ENCODE measurements at regions not wholly inside any gene's neighbourhood (a gene's known extent, or its start where the extent isn't known, plus 50 kb on each side); places are given as distances from the start of the nearest gene placed in this dataset.

DNA sequence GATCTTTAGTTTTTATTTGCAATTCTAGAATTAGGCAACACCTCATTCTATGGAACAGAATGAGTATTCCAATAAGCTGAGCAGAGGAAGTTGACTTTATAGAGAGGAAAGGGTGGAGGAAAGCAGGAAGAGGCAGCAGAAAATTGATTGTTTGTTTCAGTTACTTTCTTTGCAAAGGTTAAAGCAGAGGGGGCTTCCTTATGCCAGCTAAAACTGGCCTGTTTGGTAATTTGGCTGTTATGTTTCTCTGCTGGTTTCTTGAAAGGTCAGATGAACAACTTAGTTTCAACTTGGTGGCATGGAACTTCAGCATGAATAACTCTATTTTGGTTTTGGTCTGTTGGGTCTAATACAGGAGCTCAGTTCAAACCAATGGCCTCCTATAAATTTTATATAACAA, 190.9 kb upstream of the IL12A start:
- H3K27ac Mint-ChIP-seq (ENCODE audit: unreplicated experiment), result peak overlapping the region; percentile 39
- no peak for DNase-seq
- ChIA-PET CTCF (no interaction called here), POLR2A (no interaction called here)
- no TSS peak for BruUV-seq (replicated peaks)
- Histone ChIP-seq H3K9me3 (no peaks in the 10 kb centered on the region), H3K36me3 (ENCODE audit: control insufficient read depth, insufficient read depth, low read length) (no peaks in the 10 kb centered on the region; the same call in 1 of the 2 replicates), H3K27me3 (replicated peaks; ENCODE audit: control insufficient read depth, insufficient read depth, low read length) (no peaks in the 10 kb centered on the region), H3K4me1 (peaks cover 56% of the 10 kb centered on the region), H3K4me3 (ENCODE audit: low read depth, low read length) (no peak overlapping the region)
- no peaks in the 10 kb centered on the region for H3K27me3 Mint-ChIP-seq (ENCODE audit: insufficient read depth, unreplicated experiment)
- no peaks in the 10 kb centered on the region for H3K9me3 Mint-ChIP-seq (ENCODE audit: unreplicated experiment)
- TF ChIP-seq, protein P1, sequence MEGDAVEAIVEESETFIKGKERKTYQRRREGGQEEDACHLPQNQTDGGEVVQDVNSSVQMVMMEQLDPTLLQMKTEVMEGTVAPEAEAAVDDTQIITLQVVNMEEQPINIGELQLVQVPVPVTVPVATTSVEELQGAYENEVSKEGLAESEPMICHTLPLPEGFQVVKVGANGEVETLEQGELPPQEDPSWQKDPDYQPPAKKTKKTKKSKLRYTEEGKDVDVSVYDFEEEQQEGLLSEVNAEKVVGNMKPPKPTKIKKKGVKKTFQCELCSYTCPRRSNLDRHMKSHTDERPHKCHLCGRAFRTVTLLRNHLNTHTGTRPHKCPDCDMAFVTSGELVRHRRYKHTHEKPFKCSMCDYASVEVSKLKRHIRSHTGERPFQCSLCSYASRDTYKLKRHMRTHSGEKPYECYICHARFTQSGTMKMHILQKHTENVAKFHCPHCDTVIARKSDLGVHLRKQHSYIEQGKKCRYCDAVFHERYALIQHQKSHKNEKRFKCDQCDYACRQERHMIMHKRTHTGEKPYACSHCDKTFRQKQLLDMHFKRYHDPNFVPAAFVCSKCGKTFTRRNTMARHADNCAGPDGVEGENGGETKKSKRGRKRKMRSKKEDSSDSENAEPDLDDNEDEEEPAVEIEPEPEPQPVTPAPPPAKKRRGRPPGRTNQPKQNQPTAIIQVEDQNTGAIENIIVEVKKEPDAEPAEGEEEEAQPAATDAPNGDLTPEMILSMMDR (IDR thresholded peaks at IDR 0.05; ENCODE audit: insufficient read depth in 1 of 2, low read depth in 1 of 2, low read length in 1 of 2, severe bottlenecking in 1 of 2, unreplicated experiment in 1 of 2), result no peak
- no peak overlapping the region for H3K4me3 Mint-ChIP-seq (ENCODE audit: unreplicated experiment)
- H3K36me3 Mint-ChIP-seq (ENCODE audit: insufficient read depth, unreplicated experiment), result peaks cover 6% of the 10 kb centered on the region
- intact Hi-C loops (cut with micrococcal nuclease; ENCODE audit: unreplicated experiment), result loop anchor here (2.0 to 5.0 kb wide), 2 partner anchors 13 to 165 kb away; no protein-coding TSS in a partner anchor
- H3K4me1 Mint-ChIP-seq (ENCODE audit: low read depth, unreplicated experiment), result peaks cover 33% of the 10 kb centered on the region

DNA sequence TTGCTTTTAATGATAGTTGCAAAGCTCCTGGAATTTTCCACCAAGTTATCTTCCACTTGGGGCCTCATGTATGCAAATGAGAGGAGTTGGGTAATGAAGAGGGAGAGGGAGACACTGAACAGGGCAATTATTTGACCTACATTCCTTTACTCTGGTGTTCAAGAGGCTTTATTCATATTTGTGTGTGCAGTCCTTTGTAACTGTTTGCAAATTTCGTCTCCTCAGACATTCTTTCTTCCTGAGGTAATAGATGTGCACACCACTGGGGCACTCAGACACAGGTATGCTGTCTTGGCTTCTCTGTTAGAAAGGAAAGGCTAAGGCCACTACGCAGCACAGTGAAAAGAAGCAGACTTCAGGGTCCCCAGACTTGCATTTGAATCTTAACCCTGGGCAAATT, 189.7 kb upstream of the IL12A start:
- TF ChIP-seq, protein P1 (IDR thresholded peaks at IDR 0.05; ENCODE audit: insufficient read depth in 1 of 2, low read depth in 1 of 2, low read length in 1 of 2, severe bottlenecking in 1 of 2, unreplicated experiment in 1 of 2), result no peak
- CTCF ChIA-PET, result no interaction called here
- Mint-ChIP-seq H3K4me3 (ENCODE audit: unreplicated experiment) (peak overlapping the region; percentile 48), H3K9me3 (ENCODE audit: unreplicated experiment) (no peaks in the 10 kb centered on the region), H3K27ac (ENCODE audit: unreplicated experiment) (peak overlapping the region; percentile 91), H3K36me3 (ENCODE audit: insufficient read depth, unreplicated experiment) (peaks cover 9% of the 10 kb centered on the region), H3K4me1 (ENCODE audit: low read depth, unreplicated experiment) (peaks cover 38% of the 10 kb centered on the region), H3K27me3 (ENCODE audit: insufficient read depth, unreplicated experiment) (no peaks in the 10 kb centered on the region)
- H3K4me1 ChIP-seq, result peaks cover 62% of the 10 kb centered on the region
- H3K9me3 ChIP-seq, result no peaks in the 10 kb centered on the region
- intact Hi-C loops (cut with micrococcal nuclease; ENCODE audit: unreplicated experiment), result loop anchor here (1.0 to 5.0 kb wide), 4 partner anchors 11 to 167 kb away; no protein-coding TSS in a partner anchor
- DNase-seq, result peak; percentile 76 to 79
- H3K27me3 ChIP-seq (replicated peaks; ENCODE audit: control insufficient read depth, insufficient read depth, low read length), result no peaks in the 10 kb centered on the region
- POLR2A ChIA-PET, result interaction anchor here (0.5 to 1.3 kb wide), 3 partner anchors 9 to 14 kb away, joined by 3 to 6 read pairs (median 4); no protein-coding TSS in a partner anchor
- H3K36me3 ChIP-seq (ENCODE audit: control insufficient read depth, insufficient read depth, low read length), result no peaks in the 10 kb centered on the region
- H3K4me3 ChIP-seq (ENCODE audit: low read depth, low read length), result no peak overlapping the region
- BruUV-seq (replicated peaks), result no TSS peak

DNA sequence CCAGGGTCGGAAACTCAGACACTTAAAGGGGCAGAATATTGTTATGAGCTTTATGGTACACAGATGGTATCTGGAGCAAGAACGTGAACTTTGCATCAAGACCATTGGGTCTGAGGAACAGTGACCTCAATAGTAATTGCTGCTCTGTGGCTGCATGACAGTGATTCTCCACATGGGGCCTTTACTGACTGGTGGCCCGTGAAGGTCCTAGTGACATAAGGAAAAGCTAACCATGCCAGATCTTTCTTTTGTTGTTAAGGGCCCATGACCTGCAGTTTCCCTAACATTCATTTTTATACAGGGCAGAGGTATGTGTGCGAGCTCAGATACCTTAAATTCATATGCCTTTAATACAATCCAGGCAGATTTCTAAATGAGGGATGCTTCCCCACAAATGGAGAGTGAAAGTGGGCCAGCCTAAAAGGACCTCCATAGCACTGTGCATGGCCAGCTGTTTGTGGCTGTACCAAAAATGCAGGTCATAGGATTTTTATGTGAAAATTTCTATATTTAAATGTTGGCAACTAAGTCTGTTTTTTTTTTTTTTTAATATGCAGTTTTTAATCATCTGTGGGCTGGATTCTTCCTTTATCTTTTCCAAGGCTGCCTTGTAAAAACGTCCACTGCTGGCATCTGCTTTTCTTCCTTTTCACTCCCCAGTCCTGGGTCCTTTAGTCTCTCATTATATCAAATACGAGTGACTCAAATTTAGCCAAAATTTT, 188.0 kb upstream of the IL12A start:
- ChIA-PET CTCF (interaction anchor here (0.9 kb wide), 1 partner anchor 19 kb away, joined by 4 read pairs; no protein-coding TSS in a partner anchor), POLR2A (no interaction called here)
- no peaks in the 10 kb centered on the region for H3K9me3 ChIP-seq
- H3K36me3 ChIP-seq (ENCODE audit: control insufficient read depth, insufficient read depth, low read length), result no peaks in the 10 kb centered on the region
- Mint-ChIP-seq H3K27ac (ENCODE audit: unreplicated experiment) (peak overlapping the region; percentile 91), H3K4me1 (ENCODE audit: low read depth, unreplicated experiment) (peaks cover 34% of the 10 kb centered on the region), H3K27me3 (ENCODE audit: insufficient read depth, unreplicated experiment) (no peaks in the 10 kb centered on the region), H3K4me3 (ENCODE audit: unreplicated experiment) (no peak overlapping the region), H3K36me3 (ENCODE audit: insufficient read depth, unreplicated experiment) (peaks cover 9% of the 10 kb centered on the region), H3K9me3 (ENCODE audit: unreplicated experiment) (no peaks in the 10 kb centered on the region)
- H3K27me3 ChIP-seq (replicated peaks; ENCODE audit: control insufficient read depth, insufficient read depth, low read length), result no peaks in the 10 kb centered on the region
- no peak overlapping the region for H3K4me3 ChIP-seq (ENCODE audit: low read depth, low read length)
- TF ChIP-seq, protein P1 (IDR thresholded peaks at IDR 0.05; ENCODE audit: insufficient read depth in 1 of 2, low read depth in 1 of 2, low read length in 1 of 2, severe bottlenecking in 1 of 2, unreplicated experiment in 1 of 2), result no peak
- no peak for DNase-seq
- peaks cover 73% of the 10 kb centered on the region for H3K4me1 ChIP-seq
- intact Hi-C loops (cut with micrococcal nuclease; ENCODE audit: unreplicated experiment), result no loop called here
- no TSS peak for BruUV-seq (replicated peaks)
